ENCODE measurements at regions not wholly inside any gene's neighbourhood (a gene's known extent, or its start where the extent isn't known, plus 50 kb on each side); places are given as distances from the start of the nearest gene placed in this dataset.

- TF ChIP-seq CTCF (IDR thresholded peaks at IDR 0.05) (no peak), POLR2A (IDR thresholded peaks at IDR 0.05) (no peak)
Observed at GRCh38 chr4:14264437-14264836, 636.9 kb upstream of the BOD1L1 start.

Measured in tibial nerve (tissue), 3 donors.